GM21447 (cell line): ENCODE measurements at regions not wholly inside any gene's neighbourhood (a gene's known extent, or its start where the extent isn't known, plus 50 kb on each side); places are given as distances from the start of the nearest gene placed in this dataset.
"Not testable (repeated sequence)": the region's sequence is repeated elsewhere in the genome, so short reads cannot be mapped to it uniquely, and the experiment has no call there.

Experiments used
- ATAC-seq: cut with Tn5 transposase; IDR thresholded peaks from one replicate; pipeline ENCODE4 v1.9.1; 2021; ENCODE audit not compliant: unreplicated experiment

- ATAC-seq: no peak
Observed at GRCh38 chr4:151866592-151866918, 105.7 kb upstream of the GATB start.

- no peak for ATAC-seq
Observed at GRCh38 chr4:151865744-151866591, 105.2 kb upstream of the GATB start.

GRCh38 chr4:151865312-151865711 is 104.5 kb upstream of the GATB start:
- no peak for ATAC-seq

- no peak for ATAC-seq
Observed at GRCh38 chr4:151864068-151864467, 103.3 kb upstream of the GATB start.

- no peak for ATAC-seq
Observed at GRCh38 chr4:151862766-151863165, 102.0 kb upstream of the GATB start.

- ATAC-seq: no peak
Observed at GRCh38 chr4:151860561-151861093, 99.8 kb upstream of the GATB start.

- no peak for ATAC-seq
Observed at GRCh38 chr4:151859641-151860040, 98.8 kb upstream of the GATB start.

- no peak for ATAC-seq
Observed at GRCh38 chr4:151858356-151858755, 97.5 kb upstream of the GATB start.

GRCh38 chr4:151857368-151857767 is 96.6 kb upstream of the GATB start:
- no peak for ATAC-seq

- no peak for ATAC-seq
Observed at GRCh38 chr4:151855747-151856146, 94.9 kb upstream of the GATB start.

- ATAC-seq: no peak
Observed at GRCh38 chr4:151854731-151855130, 93.9 kb upstream of the GATB start.

GRCh38 chr4:151853034-151853433 is 92.2 kb upstream of the GATB start:
- no peak for ATAC-seq

- ATAC-seq: no peak
Observed at GRCh38 chr4:151852202-151852601, 91.4 kb upstream of the GATB start.

- no peak for ATAC-seq
Observed at GRCh38 chr4:151851354-151851753, 90.5 kb upstream of the GATB start.

GRCh38 chr4:151850791-151851213 is 90.0 kb upstream of the GATB start:
- ATAC-seq: no peak

- ATAC-seq: not testable (repeated sequence)
Observed at GRCh38 chr4:151845551-151845950, 84.7 kb upstream of the GATB start.

GRCh38 chr4:151842430-151843079 is 81.7 kb upstream of the GATB start:
- ATAC-seq: no peak

- ATAC-seq: no peak
Observed at GRCh38 chr4:151841107-151841506, 80.3 kb upstream of the GATB start.

GRCh38 chr4:151835467-151835866 is 74.7 kb upstream of the GATB start:
- ATAC-seq: no peak

- ATAC-seq: no peak
Observed at GRCh38 chr4:151833174-151833573, 72.4 kb upstream of the GATB start.

- no peak for ATAC-seq
Observed at GRCh38 chr4:151831526-151831925, 70.7 kb upstream of the GATB start.

GRCh38 chr4:151830168-151830567 is 69.4 kb upstream of the GATB start:
- no peak for ATAC-seq
